ENCODE measurements at regions not wholly inside any gene's neighbourhood (a gene's known extent, or its start where the extent isn't known, plus 50 kb on each side); places are given as distances from the start of the nearest gene placed in this dataset.

- 91% methylated on average over 6 of the region's 6 CpGs for WGBS (ENCODE audit: low lambda C conversion rate, missing lambda C conversion rate)
- H3K4me3 ChIP-seq: no peak overlapping the region
- no peaks in the 10 kb centered on the region for H3K9me3 ChIP-seq (ENCODE audit: low read depth)
These were observed 100.2 kb downstream of the MRPL36 start for GRCh38 chr5:1699394-1699793.

DNA sequence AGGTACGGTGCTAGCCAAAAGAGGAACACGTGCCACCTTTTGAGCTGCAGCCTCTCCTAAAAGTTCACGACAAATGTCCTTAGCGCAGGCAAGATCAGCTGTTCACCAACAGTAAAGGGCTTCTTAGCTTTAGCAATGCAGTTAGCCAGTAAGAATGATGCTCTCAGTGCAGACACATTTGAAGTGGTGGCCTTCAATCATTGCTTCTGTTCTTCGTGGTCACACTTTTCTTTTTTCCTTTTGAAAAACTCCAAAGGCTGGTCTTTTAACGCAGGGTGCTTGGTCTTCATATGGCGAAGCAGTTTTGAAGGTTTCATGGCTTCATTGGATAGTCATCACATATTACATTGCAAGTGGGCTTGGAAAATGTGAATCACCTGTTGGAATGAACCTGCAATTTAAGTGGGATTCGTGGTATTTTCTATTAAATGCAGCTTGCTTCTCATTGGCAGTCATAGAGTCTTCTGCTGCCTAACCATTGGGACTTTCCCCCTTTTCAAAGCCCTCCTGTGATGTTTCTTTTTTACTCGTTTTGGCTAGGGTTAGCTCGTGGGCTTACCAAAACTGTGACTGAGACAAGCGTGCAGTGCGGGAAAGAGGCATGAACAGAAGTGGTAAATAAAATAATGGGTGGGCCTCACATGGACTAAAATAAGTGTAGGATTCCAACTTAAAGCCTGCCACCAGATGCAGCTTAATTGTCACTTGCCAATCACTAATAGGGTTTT, 100.9 kb downstream of the MRPL36 start:
- Histone ChIP-seq H3K9me3 (ENCODE audit: low read depth) (no peaks in the 10 kb centered on the region), H3K4me2 (no peak overlapping the region), H3K4me1 (ENCODE audit: insufficient read depth) (no peaks in the 10 kb centered on the region), H3K79me2 (no peaks in the 10 kb centered on the region), H2AFZ (no peak overlapping the region), H3K27me3 (no peaks in the 10 kb centered on the region), H4K20me1 (ENCODE audit: insufficient read depth, poor library complexity, severe bottlenecking) (no peaks in the 10 kb centered on the region), H3K4me3 (no peak overlapping the region), H3K9me2 (replicated peaks; ENCODE audit: insufficient read depth) (no peaks in the 10 kb centered on the region), H3K36me3 (replicated peaks; ENCODE audit: insufficient read depth, low read depth) (no peaks in the 10 kb centered on the region), H3K27ac (no peak overlapping the region)
- 88% methylated on average over 12 of the region's 12 CpGs for WGBS (ENCODE audit: low lambda C conversion rate, missing lambda C conversion rate)
- TF ChIP-seq EZH2phosphoT487 (IDR thresholded peaks at IDR 0.05; ENCODE audit: low read depth, severe bottlenecking, unreplicated experiment) (no peak), CTCF (IDR thresholded peaks at IDR 0.05; ENCODE audit: poor library complexity) (no peak), EZH2 (IDR thresholded peaks at IDR 0.05; ENCODE audit: borderline replicate concordance) (no peak)
- no peak for DNase-seq (ENCODE audit: low spot score)

More at GRCh38 chr5:1699394-1699793, 100.2 kb downstream of the MRPL36 start:
- no peaks in the 10 kb centered on the region for H3K79me2 ChIP-seq
- H4K20me1 ChIP-seq (ENCODE audit: insufficient read depth, poor library complexity, severe bottlenecking): no peaks in the 10 kb centered on the region
- no peaks in the 10 kb centered on the region for H3K36me3 ChIP-seq (replicated peaks; ENCODE audit: insufficient read depth, low read depth)
- H3K27me3 ChIP-seq: no peaks in the 10 kb centered on the region
- no peak for DNase-seq (ENCODE audit: low spot score)
- H2AFZ ChIP-seq: no peak overlapping the region
- H3K9me2 ChIP-seq (replicated peaks; ENCODE audit: insufficient read depth): no peaks in the 10 kb centered on the region
- TF ChIP-seq CTCF (IDR thresholded peaks at IDR 0.05; ENCODE audit: poor library complexity) (no peak), EZH2 (IDR thresholded peaks at IDR 0.05; ENCODE audit: borderline replicate concordance) (no peak), EZH2phosphoT487 (IDR thresholded peaks at IDR 0.05; ENCODE audit: low read depth, severe bottlenecking, unreplicated experiment) (no peak)
- H3K27ac ChIP-seq: no peak overlapping the region
- no peaks in the 10 kb centered on the region for H3K4me1 ChIP-seq (ENCODE audit: insufficient read depth)
- no peak overlapping the region for H3K4me2 ChIP-seq

- no peaks in the 10 kb centered on the region for H3K27me3 ChIP-seq
- no peaks in the 10 kb centered on the region for H3K9me3 ChIP-seq (ENCODE audit: low read depth)
- H3K9me2 ChIP-seq (replicated peaks; ENCODE audit: insufficient read depth): no peaks in the 10 kb centered on the region
- H2AFZ ChIP-seq: no peak overlapping the region
- no peaks in the 10 kb centered on the region for H3K79me2 ChIP-seq
- TF ChIP-seq CTCF (IDR thresholded peaks at IDR 0.05; ENCODE audit: poor library complexity) (no peak), EZH2 (IDR thresholded peaks at IDR 0.05; ENCODE audit: borderline replicate concordance) (no peak), EZH2phosphoT487 (IDR thresholded peaks at IDR 0.05; ENCODE audit: low read depth, severe bottlenecking, unreplicated experiment) (no peak)
- H3K27ac ChIP-seq: no peak overlapping the region
- no peaks in the 10 kb centered on the region for H3K4me1 ChIP-seq (ENCODE audit: insufficient read depth)
- no peaks in the 10 kb centered on the region for H4K20me1 ChIP-seq (ENCODE audit: insufficient read depth, poor library complexity, severe bottlenecking)
- WGBS (ENCODE audit: low lambda C conversion rate, missing lambda C conversion rate): 64% methylated on average over 2 of the region's 2 CpGs
- DNase-seq (ENCODE audit: low spot score): no peak
- H3K4me2 ChIP-seq: no peak overlapping the region
- no peak overlapping the region for H3K4me3 ChIP-seq
- H3K36me3 ChIP-seq (replicated peaks; ENCODE audit: insufficient read depth, low read depth): no peaks in the 10 kb centered on the region
These were observed 107.3 kb downstream of the MRPL36 start for GRCh38 chr5:1692381-1692780.
